ENCODE measurements at regions not wholly inside any gene's neighbourhood (a gene's known extent, or its start where the extent isn't known, plus 50 kb on each side); places are given as distances from the start of the nearest gene placed in this dataset.

DNA sequence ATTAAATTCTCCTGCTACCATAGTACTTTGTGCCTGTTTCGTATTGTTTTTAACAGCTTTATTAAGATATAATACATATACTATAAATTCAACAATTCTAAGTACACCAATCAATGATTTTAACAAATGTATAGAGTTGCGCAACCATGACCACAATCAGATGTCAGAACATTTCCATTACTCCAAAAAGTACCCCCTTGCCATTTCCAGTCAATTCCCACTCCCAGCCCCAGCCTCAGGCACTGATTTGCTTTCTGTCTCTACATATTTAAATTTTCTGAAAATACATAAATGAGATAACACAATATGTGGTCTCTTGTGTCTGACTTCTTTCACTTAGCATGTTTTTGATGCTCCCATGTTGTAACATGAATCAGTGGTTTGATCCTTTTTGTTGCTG lies 193.9 kb downstream of the FIGN start:
- DNase-seq (ENCODE audit: low read depth in 3 of 3), result no peak

DNA sequence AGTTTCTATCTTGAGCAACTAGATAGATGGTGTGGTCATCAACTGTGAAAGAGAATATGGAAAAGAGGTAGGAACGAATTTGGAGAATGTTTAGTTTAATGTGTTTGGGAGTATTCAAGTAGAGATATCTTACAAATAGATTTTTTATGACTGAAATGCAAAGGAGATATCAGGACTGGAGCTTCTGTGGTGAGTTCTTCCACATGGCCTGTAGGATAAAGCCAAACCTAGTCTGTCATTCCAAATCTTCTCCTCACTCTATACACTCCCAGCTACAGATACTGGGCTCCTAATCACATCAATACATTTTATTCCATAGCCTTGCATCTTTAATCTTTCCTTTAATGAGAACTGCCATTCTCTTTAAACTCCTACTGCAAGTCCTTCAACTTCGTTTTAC lies 194.3 kb downstream of the FIGN start:
- no peak for DNase-seq (ENCODE audit: low read depth in 3 of 3)

DNA sequence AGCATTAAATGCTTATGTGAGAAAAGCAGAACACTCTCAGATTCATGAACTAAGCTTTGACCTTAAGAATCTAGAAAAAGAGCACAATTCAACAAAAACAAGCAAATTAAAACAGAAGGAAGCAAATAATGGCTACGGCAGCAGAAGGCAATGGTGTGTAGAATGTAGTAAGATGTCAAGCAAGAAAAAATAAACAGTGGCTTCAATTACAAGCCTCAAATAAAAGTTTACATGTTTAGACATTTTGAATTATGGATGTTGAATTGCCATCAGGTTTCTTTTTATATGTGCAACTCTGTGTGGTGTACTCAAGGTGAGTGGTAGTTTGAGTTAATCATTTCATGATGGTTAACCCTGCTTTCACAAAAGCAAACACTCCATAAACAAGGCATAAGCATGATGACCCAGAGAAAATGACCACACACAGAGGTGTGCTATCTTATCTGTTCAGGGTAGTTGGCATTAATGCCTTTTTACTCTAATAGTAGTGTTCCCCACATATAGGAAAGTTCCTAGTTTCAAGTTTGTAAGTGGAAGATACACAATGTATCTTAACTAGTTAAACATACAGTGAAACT lies 207.1 kb downstream of the FIGN start:
- DNase-seq (ENCODE audit: low read depth in 3 of 3), result no peak

DNA sequence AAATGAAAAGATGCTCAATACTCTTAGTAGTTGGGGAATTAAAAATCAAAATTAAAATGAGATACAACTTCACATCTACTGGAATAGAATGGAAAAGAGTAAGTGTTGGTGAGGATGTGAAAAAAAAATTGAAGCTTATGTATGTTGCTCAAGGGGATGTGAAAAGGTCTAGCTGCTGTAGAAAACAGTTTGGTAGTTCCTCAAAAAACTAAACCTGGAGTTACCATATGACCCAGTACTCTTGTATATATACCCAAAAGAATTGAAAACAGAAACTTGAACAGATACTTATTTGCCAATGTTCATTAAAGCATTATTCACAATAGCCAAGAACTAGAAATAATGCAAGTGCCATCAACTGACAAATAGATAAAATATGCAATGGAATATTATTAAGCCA lies 208.4 kb downstream of the FIGN start:
- no peak for DNase-seq (ENCODE audit: low read depth in 3 of 3)

DNA sequence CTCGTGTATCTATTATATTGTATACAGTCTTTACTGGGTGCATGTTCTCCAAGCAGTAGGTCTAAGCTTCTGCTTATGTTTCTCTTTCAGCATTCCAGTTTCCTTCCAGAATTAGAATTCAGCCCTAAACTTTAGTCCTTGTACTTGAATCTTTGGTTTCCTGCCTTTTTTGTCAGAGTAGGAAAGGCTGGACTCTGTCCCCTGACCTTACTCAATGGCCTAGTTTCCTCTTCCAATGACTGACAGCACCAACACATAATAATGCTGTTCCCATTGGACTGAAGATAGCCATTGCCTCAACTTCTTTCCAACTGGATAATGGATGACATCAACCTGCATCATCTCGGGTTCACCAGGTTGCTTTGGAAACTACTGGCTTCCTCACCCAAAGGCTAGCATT lies 217.0 kb downstream of the FIGN start:
- no peak for DNase-seq (ENCODE audit: low read depth in 3 of 3)

DNA sequence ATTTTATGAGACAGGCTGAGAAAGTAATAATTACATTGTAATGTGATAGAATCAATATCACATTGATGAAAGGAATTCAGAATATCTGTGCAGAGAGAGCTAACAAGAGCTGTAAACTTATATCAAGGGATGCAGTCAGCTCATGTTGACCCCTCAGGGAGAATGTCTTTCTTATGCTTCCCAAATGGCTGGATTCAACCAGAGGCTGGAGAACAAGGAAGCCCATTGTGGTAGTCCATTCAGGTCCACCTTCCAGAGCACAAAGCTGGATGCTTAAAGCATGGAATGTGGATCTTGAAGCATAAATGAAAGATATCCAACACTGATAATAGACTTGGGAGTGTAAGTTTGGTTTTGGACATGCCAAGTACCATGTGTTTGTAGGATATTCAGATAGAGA lies 220.0 kb downstream of the FIGN start:
- no peak for DNase-seq (ENCODE audit: low read depth in 3 of 3)

DNA sequence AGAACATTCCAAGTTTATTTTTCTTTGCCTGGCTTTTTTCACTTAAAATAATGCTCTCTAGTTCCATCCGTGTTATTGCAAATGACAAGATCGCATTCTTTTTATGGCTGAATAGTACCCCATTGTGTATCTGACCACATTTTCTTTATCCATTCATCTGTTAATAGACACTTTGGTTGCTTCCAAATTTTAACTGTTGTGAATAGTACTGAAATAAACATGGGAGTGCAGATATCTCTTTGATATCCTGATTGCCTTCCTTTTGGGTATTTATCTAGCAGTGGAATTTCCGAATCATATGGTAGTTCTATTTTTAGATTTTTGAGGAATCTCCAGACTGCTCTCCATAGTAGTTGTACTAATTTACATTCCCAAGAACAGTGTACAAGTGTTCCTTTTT lies 230.5 kb downstream of the FIGN start:
- DNase-seq (ENCODE audit: low read depth in 3 of 3), result no peak

DNA sequence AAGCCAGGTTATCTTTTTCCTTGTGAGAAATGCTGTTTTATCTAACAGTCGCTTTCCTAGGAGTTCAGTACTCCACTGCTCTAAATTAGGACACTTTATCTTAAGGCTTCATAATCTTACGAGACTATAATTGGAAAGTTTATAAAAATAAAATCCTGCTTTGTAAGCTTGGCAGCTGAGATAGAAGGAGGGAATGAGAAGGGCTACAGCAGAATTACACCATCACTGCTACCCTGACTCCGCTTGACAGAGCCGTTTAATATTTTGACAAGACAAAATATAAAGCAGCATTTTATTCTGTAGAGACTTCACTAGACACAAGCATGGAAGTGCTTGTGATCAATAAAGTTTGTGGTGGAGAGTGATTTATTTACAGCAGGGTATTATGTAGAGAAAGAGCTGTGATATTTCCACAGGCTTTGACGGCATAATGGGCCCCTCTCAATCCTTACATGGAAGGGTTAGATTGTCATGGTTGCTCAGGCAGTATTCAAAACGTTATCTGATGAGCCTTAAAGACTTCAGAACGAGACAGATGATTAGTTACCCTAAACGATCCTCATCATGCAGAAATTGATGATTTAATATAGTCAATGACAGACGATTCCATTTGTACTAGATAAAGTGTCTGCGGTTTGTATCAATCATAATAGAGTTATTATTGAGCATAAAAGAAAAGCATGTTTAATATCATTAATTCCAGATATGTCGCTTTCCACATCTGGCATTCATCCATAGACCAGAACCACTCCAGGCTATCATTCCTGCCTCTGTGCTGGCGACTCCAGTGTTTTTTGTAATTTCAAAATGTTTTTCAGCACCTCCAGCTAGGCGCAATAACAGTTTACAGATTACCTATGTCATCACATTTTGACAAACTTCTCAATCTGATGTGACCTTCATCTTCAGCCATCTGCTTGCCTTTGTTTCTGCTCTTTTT lies 242.2 kb downstream of the FIGN start:
- no peak for DNase-seq (ENCODE audit: low read depth in 3 of 3)

DNA sequence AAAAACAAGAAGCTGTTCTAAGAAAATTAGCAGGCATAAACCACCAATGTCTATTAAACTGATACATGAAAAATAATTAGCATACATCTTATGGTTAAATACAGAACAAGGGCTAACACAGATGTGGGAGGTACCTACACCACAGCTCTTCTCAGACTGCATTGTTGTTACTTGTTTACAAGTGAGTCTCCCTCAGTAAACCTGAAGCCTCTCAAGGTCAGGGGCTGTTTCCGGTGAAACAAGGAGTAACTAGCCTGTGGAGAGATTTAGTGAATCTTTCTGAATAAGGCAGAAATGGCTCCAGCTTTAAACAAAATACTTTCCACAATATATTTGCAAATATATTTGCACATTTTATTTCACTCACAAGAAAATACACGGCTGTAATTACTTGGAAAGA lies 244.0 kb downstream of the FIGN start:
- DNase-seq (ENCODE audit: low read depth in 3 of 3), result no peak

DNA sequence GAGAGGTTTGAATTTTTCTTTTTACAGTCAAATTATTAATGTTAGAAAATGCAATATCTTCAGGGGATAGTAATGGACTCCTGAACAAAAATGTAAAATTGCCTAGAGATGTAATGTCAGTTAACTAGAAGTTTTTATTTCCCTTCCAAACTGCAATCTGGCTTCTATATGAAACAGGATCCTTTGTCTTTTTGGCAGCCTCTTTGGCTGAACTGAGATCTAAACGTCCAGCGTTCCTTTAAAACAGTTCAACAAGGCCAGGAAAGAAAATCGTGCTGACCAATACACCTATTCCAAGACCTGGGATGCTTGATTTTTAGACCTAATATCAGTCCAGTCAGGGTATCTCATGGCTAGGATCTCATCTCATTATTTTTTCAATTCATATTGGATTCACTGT lies 245.5 kb downstream of the FIGN start:
- DNase-seq (ENCODE audit: low read depth in 3 of 3), result no peak

DNA sequence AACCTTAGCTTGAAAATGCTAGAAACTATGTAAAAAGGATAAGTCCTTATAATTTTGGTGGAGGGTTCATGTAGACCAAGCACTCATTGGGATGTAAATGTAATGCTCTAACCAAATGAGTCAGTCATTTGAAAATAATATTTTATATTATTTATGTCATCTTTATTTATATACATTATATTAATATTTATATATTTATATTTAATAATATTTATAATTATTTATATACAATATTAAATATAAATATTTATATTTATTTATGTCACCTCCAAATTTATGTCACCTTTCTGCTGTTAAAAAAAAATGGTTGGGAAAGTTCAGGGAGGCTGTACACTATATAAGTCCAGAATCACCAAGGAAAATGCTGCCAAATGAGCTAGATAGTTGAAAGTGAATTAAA lies 254.3 kb downstream of the FIGN start:
- no peak for DNase-seq (ENCODE audit: low read depth in 3 of 3)

DNA sequence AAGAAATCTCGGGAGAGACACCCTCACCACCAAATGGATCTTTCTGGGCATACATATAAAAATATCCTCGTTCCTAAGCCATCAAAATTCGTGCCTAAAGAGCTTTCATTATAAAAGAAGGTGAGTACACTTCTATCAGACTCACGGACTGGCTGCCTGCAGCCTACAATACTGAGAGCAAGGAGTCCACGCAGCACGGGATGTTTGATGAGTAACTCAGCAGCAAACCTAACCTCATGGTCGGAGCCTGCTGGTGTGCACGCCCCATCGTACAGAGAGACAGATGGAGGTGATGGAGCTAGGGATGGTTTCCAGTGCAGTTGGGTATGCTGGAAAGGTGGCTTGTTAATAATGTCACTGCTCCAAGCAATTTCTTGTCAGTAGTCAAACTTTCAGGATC lies 256.2 kb downstream of the FIGN start:
- no peak for DNase-seq (ENCODE audit: low read depth in 3 of 3)

DNA sequence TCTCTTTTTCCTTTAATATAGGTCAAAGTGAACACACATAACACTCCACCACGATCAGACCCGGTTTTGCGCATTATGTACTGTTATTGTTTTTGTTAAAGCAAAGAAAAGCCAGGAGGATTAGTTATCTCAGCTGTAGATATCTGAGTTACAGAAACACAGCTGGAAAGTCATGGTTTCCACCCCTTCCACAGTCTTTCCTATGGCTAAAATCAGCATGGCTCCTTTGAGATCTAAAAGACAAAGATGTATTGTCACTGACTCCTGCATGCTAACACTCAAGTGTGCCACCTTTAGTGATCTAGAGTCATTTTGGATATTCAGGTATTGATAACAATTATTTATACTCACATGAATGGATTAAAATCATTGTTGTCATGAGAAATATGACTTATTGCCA lies 260.0 kb downstream of the FIGN start:
- DNase-seq (ENCODE audit: low read depth in 3 of 3), result no peak

DNA sequence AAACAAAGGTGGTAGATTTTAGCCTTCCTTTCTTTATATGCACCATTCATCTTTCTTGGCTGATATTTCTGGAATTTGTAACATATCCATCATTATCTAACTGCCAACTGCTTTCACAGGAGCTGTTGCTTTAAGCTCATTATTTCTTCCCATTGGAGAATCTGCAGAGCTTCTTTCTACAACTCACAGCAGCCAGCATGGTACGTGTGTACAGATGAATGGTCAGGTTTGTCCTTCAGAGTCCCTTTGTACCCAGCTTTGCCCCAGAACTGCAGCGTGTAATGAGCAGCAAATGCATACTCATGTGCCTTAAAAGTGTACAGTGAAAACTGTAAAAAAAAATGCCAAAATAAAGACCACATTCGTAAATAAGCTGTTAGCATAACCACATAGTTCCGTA lies 260.9 kb downstream of the FIGN start:
- no peak for DNase-seq (ENCODE audit: low read depth in 3 of 3)

DNA sequence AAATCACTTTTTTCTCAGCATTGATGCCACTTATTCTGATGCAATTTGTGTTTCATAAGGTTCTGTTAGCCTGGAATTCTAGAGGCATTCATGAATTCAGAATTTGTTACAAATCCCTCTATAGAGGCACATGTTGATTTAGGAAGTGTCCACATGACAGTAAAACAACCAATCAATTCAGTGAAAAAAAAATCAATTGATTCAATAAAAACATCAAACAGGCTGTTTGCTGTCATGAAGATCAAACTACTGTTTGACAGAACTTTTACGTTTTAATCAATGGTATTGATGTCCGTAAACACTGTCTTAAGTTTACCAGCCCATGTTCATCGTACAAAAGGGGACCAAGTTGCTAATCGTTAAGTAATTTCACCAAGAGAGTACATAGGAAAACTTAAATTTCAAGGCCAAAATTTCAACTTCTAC lies 261.5 kb downstream of the FIGN start:
- DNase-seq (ENCODE audit: low read depth in 3 of 3), result no peak

DNA sequence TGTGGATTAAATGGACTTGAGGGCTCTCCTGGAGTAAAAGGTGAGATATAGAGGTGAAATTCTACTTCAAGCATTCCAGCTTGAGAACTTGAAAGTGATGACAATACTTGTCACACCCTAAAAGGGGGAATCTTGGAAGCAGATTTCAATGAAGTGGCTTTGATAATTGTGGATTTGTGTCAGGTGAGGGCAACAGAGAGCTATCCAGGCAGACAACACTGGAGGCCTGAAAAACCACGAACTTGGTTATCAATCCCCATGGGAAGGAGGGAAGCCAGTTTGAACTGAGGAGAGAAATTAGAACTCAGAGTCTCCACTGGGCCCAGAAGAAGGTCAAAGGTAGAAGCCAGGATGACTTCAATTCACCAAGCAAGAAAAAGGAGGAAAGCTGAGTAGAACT lies 263.9 kb downstream of the FIGN start:
- DNase-seq (ENCODE audit: low read depth in 3 of 3), result no peak

DNA sequence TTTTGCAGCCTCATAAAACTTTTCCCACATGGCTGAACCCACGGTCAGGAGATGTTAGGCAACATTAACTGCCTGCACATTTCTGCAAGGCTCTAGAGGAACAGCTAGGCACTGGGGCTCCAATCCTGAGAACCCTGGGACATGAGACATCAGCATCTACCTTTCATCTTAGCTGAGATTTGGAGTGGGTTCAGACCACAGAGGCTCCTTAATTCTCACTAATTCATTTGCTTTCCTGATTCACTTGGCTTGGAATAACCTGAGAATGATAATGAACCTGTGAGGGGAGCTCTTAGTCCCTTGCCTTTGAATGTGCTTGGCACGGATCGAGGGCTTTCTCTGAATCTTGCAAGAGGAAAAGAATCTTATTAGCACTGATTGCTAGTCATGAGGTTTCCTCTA lies 266.2 kb downstream of the FIGN start:
- DNase-seq (ENCODE audit: low read depth in 3 of 3), result no peak

DNA sequence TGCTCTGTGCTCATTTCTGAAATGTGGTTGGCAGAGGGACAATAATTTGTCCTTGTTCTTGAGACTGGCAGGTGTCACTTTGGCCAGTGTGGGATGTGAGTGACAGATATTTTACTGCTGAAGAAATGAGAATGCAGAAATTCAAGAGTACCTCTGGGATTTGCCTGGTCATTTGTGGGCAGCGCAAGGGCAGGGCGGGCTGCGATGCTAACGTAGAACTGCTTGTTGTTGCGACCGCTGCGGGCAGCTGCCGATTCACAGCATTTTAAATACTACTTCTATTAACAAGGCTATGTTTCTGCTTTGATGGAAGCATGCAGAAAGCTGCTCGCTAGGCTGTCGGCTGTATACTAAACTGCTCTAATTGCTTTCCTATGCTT lies 268.6 kb downstream of the FIGN start:
- DNase-seq (ENCODE audit: low read depth in 3 of 3), result no peak

DNA sequence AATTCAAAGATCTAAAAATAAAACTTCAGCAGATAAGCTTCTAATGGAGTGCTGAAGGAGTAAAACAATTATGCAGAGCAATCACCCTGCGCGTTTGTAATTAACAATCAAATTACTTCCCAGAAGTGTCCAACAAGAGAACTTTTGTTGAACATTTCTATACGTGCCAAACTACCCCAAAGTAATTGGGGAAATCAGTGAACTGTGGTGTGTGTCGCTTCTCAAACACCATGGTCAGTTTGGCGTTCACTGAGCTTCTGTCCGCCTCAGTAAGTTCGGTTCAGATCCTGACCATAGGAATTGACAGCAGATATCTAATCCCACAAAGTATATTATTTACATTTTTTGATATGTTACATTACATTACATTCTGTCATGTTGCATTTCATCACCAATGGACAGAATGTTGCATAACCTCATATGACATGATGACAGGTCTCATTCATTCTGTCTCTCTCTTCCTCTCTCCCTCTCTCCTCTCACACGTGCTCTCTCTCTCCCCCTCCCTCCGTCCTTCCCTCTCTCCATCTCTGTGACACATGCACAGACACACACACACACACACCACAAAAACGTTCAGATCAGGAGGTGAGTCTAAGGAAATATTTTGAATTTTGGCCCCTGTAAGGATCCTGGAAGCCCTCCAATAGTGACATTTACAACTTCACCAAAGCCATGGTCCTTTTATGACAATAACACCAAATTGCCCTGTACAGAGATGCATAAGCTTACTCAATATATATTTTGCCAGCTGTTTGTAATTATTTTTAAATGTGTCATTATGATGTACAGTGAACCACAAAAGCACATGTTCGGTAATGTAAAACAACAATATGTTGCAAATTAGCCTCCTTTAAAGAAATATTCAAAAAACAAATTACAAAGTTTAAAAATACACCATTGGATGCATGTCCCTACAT lies 269.2 kb downstream of the FIGN start:
- DNase-seq (ENCODE audit: low read depth in 3 of 3), result no peak

DNA sequence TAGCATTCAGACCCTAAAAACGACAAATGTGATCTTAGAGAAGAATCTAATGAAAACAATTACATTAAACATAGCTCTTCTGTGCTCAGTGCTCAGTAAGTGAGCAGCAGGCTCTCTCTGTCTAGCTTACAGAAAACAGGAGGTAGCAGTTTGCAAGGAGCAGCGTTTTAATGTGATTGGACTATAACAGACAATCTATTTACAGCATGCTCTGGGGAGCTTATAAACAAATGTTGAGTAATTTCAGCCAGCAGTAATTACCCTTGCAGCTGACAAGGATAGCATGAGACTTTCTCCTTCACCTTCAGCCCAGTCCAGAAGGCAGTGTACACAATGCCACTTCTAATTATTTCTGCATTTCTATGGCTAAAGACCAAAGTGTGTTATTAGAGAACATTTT lies 270.4 kb downstream of the FIGN start:
- no peak for DNase-seq (ENCODE audit: low read depth in 3 of 3)

DNA sequence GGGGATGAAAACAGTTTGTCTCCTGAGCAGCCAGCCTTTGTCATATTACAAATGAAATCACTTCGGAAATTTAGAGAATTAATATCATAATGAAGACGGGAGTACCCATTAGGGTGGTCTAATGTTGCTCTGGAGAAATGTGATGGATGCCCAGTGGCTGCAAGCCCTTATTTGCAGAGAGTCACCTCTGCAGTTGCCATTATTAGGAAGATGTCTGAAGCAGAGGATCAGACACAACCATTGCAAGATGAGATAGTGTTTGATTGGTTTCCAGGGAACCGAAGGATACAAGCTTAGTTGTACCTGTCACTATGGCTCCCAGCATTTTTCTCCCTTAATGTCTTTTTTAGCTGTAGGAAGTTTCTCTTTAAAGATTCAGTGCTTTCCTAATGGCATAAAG lies 272.4 kb downstream of the FIGN start:
- DNase-seq (ENCODE audit: low read depth in 3 of 3), result no peak

DNA sequence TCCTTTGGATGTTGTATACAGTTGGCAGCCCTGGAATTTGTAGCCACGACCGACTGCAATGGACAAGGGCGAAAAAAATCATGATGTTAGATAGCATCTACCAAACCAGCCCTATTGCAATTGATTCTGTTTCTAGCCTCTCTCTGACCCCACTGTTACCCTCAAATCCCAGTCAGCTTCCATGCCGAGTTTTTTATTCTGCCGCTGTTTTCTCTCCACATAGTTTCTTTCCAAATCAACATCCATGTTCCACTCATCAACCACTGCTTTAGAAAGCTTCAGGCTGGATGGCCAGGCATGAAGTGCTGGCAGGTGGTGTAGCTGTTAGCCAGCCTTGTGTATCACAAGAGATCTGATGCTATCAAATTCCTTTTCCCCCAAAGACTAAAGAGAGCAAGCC lies 272.8 kb downstream of the FIGN start:
- no peak for DNase-seq (ENCODE audit: low read depth in 3 of 3)

DNA sequence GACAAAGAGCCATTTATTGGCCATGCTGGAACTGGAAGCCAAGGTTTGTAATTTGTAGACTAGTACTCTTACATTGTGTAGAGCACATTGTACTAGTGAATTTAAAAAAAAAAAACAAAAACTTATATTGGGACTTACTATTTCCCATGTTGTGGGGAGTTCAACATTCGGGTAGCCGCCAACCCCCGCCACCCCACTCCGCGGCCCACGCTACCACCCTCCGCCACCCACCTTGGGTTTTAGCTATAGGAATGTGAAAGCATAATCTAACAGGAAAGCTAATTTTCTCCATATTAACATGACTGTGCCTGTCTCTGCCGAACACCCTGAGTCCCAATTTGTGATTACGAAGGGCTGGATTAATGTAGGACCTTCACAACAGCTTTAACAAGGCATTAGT lies 275.8 kb downstream of the FIGN start:
- no peak for DNase-seq (ENCODE audit: low read depth in 3 of 3)

All from stimulated activated CD4-positive, alpha-beta T cell treated with anti-CD3 and anti-CD28 coated beads, TNF-alpha, amount 100 ng/mL, for 48 hours (primary cell).